ENCODE measurements at regions not wholly inside any gene's neighbourhood (a gene's known extent, or its start where the extent isn't known, plus 50 kb on each side); places are given as distances from the start of the nearest gene placed in this dataset.

GRCh38 chr11:43576320-43576802, 104.2 kb upstream of the HSD17B12 start:
- no peak for DNase-seq

GRCh38 chr11:43576803-43577521, 103.6 kb upstream of the HSD17B12 start:
- DNase-seq: peak; percentile 50

GRCh38 chr11:43577566-43578264, 102.8 kb upstream of the HSD17B12 start:
- no peak for DNase-seq

- DNase-seq: no peak
Measured at GRCh38 chr11:43578346-43579170, 102.0 kb upstream of the HSD17B12 start.

GRCh38 chr11:43579171-43579918, 101.2 kb upstream of the HSD17B12 start:
- peak; percentile 75 for DNase-seq

- DNase-seq: no peak
Measured at GRCh38 chr11:43579919-43580276, 100.6 kb upstream of the HSD17B12 start.

GRCh38 chr11:43580735-43581369, 99.7 kb upstream of the HSD17B12 start:
- DNase-seq: no peak

GRCh38 chr11:43581370-43582023, 99.0 kb upstream of the HSD17B12 start:
- no peak for DNase-seq

GRCh38 chr11:43582024-43582862, 98.3 kb upstream of the HSD17B12 start:
- no peak for DNase-seq

- DNase-seq: no peak
Measured at GRCh38 chr11:43582863-43583462, 97.6 kb upstream of the HSD17B12 start.

- no peak for DNase-seq
Measured at GRCh38 chr11:43583548-43583947, 97.0 kb upstream of the HSD17B12 start.

GRCh38 chr11:43585877-43586608, 94.5 kb upstream of the HSD17B12 start:
- no peak for DNase-seq

GRCh38 chr11:43589601-43590250, 90.8 kb upstream of the HSD17B12 start:
- no peak for DNase-seq

GRCh38 chr11:43601511-43601910, 79.0 kb upstream of the HSD17B12 start:
- DNase-seq: no peak

- DNase-seq: no peak
Measured at GRCh38 chr11:43602670-43603069, 77.9 kb upstream of the HSD17B12 start.

GRCh38 chr11:43614214-43614613, 66.3 kb upstream of the HSD17B12 start:
- no peak for DNase-seq

GRCh38 chr11:43619863-43620505, 60.6 kb upstream of the HSD17B12 start:
- no peak for DNase-seq

GRCh38 chr11:43626798-43627197, 53.7 kb upstream of the HSD17B12 start:
- DNase-seq: no peak
